Heart right ventricle (tissue), 16 donors: ENCODE measurements at regions not wholly inside any gene's neighbourhood (a gene's known extent, or its start where the extent isn't known, plus 50 kb on each side); places are given as distances from the start of the nearest gene placed in this dataset.

ENCODE experiments used
- ATAC-seq, 8 donors: fragments of 200-7000 bp; cut with Tn5 transposase; one replicate each; pipeline ENCODE4 v1.9.1; 2020; ENCODE audit warnings: mild to moderate bottlenecking in 8 of 8, moderate library complexity in 8 of 8, moderate number of reproducible peaks in 1 of 8
- DNase-seq, 2 donors: peaks; one replicate each; pipeline ENCODE4 v3.0.0-alpha.2; 2020
- H3K27ac ChIP-seq, 10 donors: fragments of 200-600 bp; sonication (generic) in 2 of 10; one replicate each; pipeline versions ENCODE4 v1.5.0 to v1.8.0; 2020 to 2022; ENCODE audit warnings: mild to moderate bottlenecking in 3 of 10
- H3K27me3 ChIP-seq, 7 donors: fragments of 200-600 bp; one replicate each; pipeline ENCODE4 v1.8.0; 2021 to 2022; ENCODE audit warnings: mild to moderate bottlenecking in 2 of 7
- H3K36me3 ChIP-seq, 9 donors: fragments of 200-600 bp; sonication (generic) in 1 of 9; one replicate each; pipeline versions ENCODE4 v1.5.0 to v1.8.0; 2020 to 2022; ENCODE audit warnings: mild to moderate bottlenecking in 2 of 9
- H3K4me1 ChIP-seq, 9 donors: fragments of 200-600 bp; sonication (generic) in 1 of 9; one replicate each; pipeline versions ENCODE4 v1.5.0 to v1.8.0; 2020 to 2022; ENCODE audit warnings: mild to moderate bottlenecking in 4 of 9
- H3K4me3 ChIP-seq, 10 donors: fragments of 200-600 bp; sonication (generic) in 2 of 10; one replicate each; pipeline versions ENCODE4 v1.5.0 to v1.8.0; 2020 to 2022; ENCODE audit warnings: mild to moderate bottlenecking in 7 of 10, moderate library complexity in 2 of 10
- H3K9me3 ChIP-seq, 11 donors: fragments of 200-600 bp in 10 of 11; sonication (generic) in 2 of 11; one replicate each; pipeline versions ENCODE4 v1.5.0 to v1.8.0; 2013 to 2022; ENCODE audit warnings: mild to moderate bottlenecking in 2 of 11, control low read depth in 1 of 11, moderate library complexity in 1 of 11
- WGBS, 2 donors: extraction: QIAGEN DNeasy Blood & Tissue Kit; methylation state at CpG; one replicate each; pipeline ENCODE4 v1.1.7; 2013; ENCODE audit warnings: inconsistent platforms in 1 of 2; 5-methylcytosine and 5-hydroxymethylcytosine counted together
- intact Hi-C, 10 donors: fragments of 100-400 bp; cut with DNase I; formaldehyde crosslinking; loops; one replicate each; pipeline versions ENCODE4 v1.11.1 to v1.14.2; 2022
- TF ChIP-seq, protein P1 (sequence below), 9 donors: fragments of 200-600 bp; sonication (generic) in 2 of 9; IDR thresholded peaks; one replicate each; pipeline versions ENCODE4 v1.5.0 to v1.8.0; 2021 to 2022; ENCODE audit warnings: antibody characterized with exemption in 9 of 9, mild to moderate bottlenecking in 5 of 9, moderate library complexity in 1 of 9
- donor health status: Arrhythmogenic right ventricular cardiomyopathy.
- donor health status: ischemic (EF 13 %, LVEDD 7.1; RV severe dilation, severe dysfunction).
- donor health status: healthy with polysubstance abuse.
- donor health status: DM: no; HTN: yes; CAD: no.
- donor health status: DM: no; HTN: no; CAD: no.
- donor health status: ischemic (EF 25% LVEDD 6.9; RV normal size, moderate dysfunction).
- donor health status: ischemic (EF 25% LVEDD 5.7; RV mildly dilated, moderate dysfunction).
- donor health status: healthy.
- donor health status: DM: yes; HTN: yes; CAD: no.
- donor health status: Ischemic cardiomyopathy.
- donor health status: ischemic (EF 35%, LVEDD 5.7; RV mildly dilated, moderate dysfunction).
- donor health status: nonischemic (EF 11% LVEDD 7.7; RV severe dilation, severe dysfunction).
- donor health status: DM: yes; HTN: yes; CAD: no.
- donor health status: PGD.
- donor health status: ischemic (EF 29% LVEDD 5.4; RV normal size, mild dysfunction).
- donor health status: nonischemic (EF 23%, LVEDD 6.1; RV moderate dilation, normal function).

DNA sequence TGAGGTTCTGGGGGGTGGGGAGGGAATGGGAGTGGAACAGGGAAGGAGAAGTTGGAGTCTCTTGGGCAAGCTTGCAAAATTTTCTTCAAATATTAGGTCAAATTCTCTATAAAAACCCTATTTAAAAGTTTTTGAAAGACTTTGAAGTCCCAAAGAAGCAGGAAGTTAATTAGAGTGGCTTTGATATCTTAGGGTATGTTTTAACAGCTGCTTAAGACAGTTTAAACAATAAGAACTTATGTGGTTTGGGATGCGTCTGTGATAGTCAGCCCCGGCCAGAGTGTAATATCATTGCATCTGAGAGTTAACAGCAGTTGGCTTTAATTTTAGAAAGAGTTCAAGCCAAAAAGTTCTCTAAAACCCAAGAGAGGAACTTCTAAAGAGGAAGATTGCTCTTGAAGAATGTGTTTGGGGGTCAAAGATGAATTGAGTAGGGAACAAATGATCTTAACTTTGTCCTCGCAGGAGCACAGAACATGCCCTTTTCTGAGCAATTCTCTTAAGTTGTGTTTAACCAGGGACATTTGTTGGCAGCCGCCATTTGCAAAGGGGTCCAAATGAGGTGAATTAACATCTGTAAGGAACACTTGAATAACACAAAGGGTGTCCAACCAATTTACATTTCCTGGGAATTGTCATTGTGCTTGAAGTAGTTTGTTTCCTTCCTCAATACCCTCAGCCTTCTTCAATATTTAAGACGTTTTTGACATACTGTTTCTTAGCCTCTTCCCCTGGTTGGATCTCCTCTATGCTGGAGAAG lies 182.4 kb downstream of the PTEN start:
- peak; percentile 21 to 78 (median 59) for ATAC-seq
- H3K36me3 ChIP-seq: no peaks in the 10 kb centered on the region
- no peaks in the 10 kb centered on the region for H3K9me3 ChIP-seq
- WGBS, 2 donors: 58 to 62% methylated on average over 5 of the region's 5 CpGs
- H3K27ac ChIP-seq: peak overlapping the region in 7 of 10 donors; percentile 2 to 71 (median 56)
- DNase-seq: peak in 1 of 2 donors; percentile 15
- intact Hi-C loops: loop anchor here in 3 of 10 donors (5.0 to 10.0 kb wide), 5 partner anchors 101 to 339 kb away; partner anchors contain the start of genes KLLN (in 2 of the 3) and PTEN (in 2 of the 3)
- TF ChIP-seq, protein P1, sequence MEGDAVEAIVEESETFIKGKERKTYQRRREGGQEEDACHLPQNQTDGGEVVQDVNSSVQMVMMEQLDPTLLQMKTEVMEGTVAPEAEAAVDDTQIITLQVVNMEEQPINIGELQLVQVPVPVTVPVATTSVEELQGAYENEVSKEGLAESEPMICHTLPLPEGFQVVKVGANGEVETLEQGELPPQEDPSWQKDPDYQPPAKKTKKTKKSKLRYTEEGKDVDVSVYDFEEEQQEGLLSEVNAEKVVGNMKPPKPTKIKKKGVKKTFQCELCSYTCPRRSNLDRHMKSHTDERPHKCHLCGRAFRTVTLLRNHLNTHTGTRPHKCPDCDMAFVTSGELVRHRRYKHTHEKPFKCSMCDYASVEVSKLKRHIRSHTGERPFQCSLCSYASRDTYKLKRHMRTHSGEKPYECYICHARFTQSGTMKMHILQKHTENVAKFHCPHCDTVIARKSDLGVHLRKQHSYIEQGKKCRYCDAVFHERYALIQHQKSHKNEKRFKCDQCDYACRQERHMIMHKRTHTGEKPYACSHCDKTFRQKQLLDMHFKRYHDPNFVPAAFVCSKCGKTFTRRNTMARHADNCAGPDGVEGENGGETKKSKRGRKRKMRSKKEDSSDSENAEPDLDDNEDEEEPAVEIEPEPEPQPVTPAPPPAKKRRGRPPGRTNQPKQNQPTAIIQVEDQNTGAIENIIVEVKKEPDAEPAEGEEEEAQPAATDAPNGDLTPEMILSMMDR (IDR thresholded peaks at IDR 0.05): no peak
- peaks cover 3 to 68% (median 18%) of the 10 kb centered on the region in 9 donors for H3K4me1 ChIP-seq
- H3K4me3 ChIP-seq: no peak overlapping the region
- H3K27me3 ChIP-seq: no peaks in the 10 kb centered on the region

DNA sequence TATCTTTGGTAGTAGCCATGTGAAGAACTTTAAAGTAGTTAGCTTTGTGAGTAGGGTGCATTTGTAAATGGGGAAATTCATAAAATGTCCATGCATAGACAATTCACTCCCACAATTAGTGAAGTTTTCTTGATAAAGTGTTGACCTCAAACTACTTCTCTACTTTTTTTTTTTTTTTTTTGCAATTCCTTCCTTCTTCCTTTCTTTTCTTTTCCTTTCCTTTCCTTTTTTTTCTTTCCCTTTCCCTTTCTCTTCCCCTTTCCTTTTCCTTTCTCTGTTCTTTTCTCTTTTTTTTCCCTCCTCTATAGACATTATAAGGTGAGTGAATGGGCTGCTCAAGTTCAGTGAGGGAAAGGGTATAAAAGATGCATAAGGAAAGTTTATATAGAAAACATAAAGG lies 184.2 kb downstream of the PTEN start:
- Histone ChIP-seq H3K9me3 (no peaks in the 10 kb centered on the region), H3K36me3 (no peaks in the 10 kb centered on the region), H3K27me3 (no peaks in the 10 kb centered on the region), H3K27ac (no peak overlapping the region), H3K4me3 (no peak overlapping the region), H3K4me1 (peaks cover 0 to 54% (median 6%) of the 10 kb centered on the region in 9 donors)
- TF ChIP-seq, protein P1 (IDR thresholded peaks at IDR 0.05): no peak
- ATAC-seq (no peak), DNase-seq (no peak)
- intact Hi-C loops: loop anchor here in 3 of 10 donors (5.0 to 10.0 kb wide), 5 partner anchors 100 to 337 kb away; partner anchors contain the start of genes KLLN (in 2 of the 3) and PTEN (in 2 of the 3)

DNA sequence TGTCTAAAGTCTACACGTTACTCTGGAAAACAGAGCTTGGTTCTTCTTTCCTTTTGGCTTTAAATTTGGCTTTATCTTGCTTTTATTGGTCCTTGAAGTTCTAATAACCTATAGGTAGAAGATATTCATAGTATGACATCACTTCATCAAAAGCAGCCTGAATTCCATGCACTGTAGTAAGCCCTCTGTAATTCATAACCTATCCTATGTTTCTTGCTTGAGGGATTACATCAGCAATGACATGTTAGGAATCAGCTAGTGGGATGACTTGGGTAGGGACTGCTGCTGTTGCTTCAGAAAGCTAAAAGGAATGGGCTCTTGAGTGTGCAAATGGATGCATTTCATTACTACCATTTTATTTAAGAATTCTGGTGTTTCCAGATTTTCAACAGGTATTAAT lies 184.9 kb downstream of the PTEN start:
- Histone ChIP-seq H3K36me3 (no peaks in the 10 kb centered on the region), H3K27ac (no peak overlapping the region), H3K4me3 (no peak overlapping the region), H3K9me3 (no peaks in the 10 kb centered on the region), H3K27me3 (no peaks in the 10 kb centered on the region), H3K4me1 (peaks cover 0 to 47% (median 5%) of the 10 kb centered on the region in 9 donors)
- ATAC-seq (no peak), DNase-seq (no peak)
- intact Hi-C loops: loop anchor here in 3 of 10 donors (5.0 to 10.0 kb wide), 5 partner anchors 99 to 336 kb away; partner anchors contain the start of genes KLLN (in 2 of the 3) and PTEN (in 2 of the 3)
- TF ChIP-seq, protein P1 (IDR thresholded peaks at IDR 0.05): no peak
- 97 to 100% methylated on average over 1 of the region's 1 CpG for WGBS, 2 donors

DNA sequence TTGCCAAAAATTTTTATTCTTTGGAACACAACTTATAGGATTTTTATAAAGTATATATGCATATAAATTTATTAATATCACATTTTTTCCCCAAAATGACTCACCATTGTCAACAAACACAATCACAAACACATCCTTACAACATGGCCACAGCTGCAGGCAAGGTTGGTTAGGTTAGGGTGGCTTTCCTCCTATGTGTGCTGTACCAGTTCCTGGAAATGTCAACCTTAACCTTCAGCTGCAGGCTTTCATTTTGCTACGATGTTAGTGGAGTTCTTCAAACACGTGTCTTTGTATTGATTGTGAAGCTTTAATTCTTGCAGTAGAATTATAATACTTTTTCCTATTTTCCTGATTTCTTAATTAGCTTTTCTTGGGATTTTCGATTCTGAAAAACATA lies 185.8 kb downstream of the PTEN start:
- H3K4me1 ChIP-seq: peaks cover 0 to 39% (median 5%) of the 10 kb centered on the region in 9 donors
- H3K27me3 ChIP-seq: no peaks in the 10 kb centered on the region
- WGBS, 2 donors: 90 to 92% methylated on average over 3 of the region's 3 CpGs
- H3K4me3 ChIP-seq: no peak overlapping the region
- intact Hi-C loops: loop anchor here in 3 of 10 donors (5.0 to 10.0 kb wide), 5 partner anchors 98 to 336 kb away; partner anchors contain the start of genes KLLN (in 2 of the 3) and PTEN (in 2 of the 3)
- ATAC-seq (no peak), DNase-seq (no peak)
- H3K27ac ChIP-seq: no peak overlapping the region
- no peaks in the 10 kb centered on the region for H3K9me3 ChIP-seq
- TF ChIP-seq, protein P1 (IDR thresholded peaks at IDR 0.05): no peak
- H3K36me3 ChIP-seq: no peaks in the 10 kb centered on the region
